Left ventricle myocardium superior (tissue), 1 donor: ENCODE measurements at regions not wholly inside any gene's neighbourhood (a gene's known extent, or its start where the extent isn't known, plus 50 kb on each side); places are given as distances from the start of the nearest gene placed in this dataset.
A peak's percentile ranks its signal among the peaks of the same experiment; 100 is the strongest.
"Not testable (repeated sequence)": the region's sequence is repeated elsewhere in the genome, so short reads cannot be mapped to it uniquely, and the experiment has no call there.

ENCODE experiments used
- ATAC-seq: fragments of 200-7000 bp; cut with Tn5 transposase; one replicate; pipeline ENCODE4 v1.9.1; 2020; ENCODE audit warnings: mild to moderate bottlenecking, moderate library complexity
- DNase-seq: peaks from one replicate; pipeline ENCODE4 v3.0.0-alpha.2; 2020
- intact Hi-C: fragments of 100-400 bp; cut with micrococcal nuclease; formaldehyde crosslinking; loops from one replicate; pipeline ENCODE4 v1.11.0; 2022
- donor health status: DM: no; HTN: yes; CAD: no; lungs with severe emphysema.

DNA sequence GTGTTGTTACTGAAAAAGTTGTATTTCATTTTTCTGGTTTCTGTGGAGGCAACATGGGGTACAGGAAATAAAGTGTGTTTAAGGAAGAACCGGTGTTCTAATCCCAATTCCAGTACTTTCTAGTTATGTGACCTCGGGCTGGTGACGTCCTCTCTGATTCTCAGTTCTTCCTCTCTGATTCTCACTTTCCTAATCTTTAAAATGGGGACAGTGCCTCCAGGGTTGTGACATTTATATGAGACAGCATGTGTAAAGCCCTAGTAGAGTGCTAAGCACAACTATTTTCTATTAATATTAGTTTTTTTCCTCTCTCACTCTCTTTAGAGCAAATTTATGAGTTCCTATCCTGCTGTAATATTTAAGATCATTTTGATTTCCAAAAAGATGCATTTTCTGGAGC is 50.9 kb upstream of the PTPDC1 start:
- no peak for DNase-seq
- no peak for ATAC-seq
- intact Hi-C loops: no loop called here

DNA sequence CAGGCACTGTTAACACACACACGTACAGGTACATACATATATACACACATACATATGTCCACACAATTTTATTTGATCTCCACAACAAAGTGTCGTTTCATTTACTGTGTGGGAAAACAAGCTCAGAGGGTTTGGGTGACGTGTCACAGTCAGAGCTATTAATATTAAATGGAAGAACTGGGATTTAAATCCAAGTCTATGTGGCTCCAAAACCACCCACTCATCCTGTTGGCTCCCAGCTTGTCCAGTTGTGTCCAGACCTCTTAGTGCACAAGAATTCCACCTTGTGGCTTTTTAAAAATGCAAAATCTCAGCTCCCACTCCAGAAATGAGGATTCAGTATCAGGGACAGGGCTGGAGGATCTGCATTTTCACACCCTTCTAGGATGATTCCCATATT is 52.3 kb upstream of the PTPDC1 start:
- intact Hi-C loops: no loop called here
- no peak for ATAC-seq
- DNase-seq: no peak

DNA sequence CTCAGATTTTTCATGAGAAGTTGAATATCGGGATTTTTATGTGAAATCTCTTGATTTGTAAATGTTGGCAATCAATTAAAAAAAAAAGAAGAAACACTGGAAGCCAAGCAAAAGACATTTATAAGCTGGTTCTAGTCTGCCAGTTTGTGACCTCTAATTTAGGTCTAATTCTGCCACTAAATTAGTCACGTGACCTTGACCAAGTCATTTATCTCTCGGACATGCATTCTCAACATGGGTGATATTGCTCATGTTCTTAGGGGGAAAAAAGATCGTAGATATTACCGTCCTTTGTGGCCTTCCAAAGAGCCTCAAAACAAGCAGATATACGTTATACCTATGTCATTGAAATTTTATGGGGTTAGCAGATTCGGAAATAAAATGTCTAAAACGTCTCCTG is 52.9 kb upstream of the PTPDC1 start:
- intact Hi-C loops: no loop called here
- no peak for ATAC-seq
- DNase-seq: no peak

DNA sequence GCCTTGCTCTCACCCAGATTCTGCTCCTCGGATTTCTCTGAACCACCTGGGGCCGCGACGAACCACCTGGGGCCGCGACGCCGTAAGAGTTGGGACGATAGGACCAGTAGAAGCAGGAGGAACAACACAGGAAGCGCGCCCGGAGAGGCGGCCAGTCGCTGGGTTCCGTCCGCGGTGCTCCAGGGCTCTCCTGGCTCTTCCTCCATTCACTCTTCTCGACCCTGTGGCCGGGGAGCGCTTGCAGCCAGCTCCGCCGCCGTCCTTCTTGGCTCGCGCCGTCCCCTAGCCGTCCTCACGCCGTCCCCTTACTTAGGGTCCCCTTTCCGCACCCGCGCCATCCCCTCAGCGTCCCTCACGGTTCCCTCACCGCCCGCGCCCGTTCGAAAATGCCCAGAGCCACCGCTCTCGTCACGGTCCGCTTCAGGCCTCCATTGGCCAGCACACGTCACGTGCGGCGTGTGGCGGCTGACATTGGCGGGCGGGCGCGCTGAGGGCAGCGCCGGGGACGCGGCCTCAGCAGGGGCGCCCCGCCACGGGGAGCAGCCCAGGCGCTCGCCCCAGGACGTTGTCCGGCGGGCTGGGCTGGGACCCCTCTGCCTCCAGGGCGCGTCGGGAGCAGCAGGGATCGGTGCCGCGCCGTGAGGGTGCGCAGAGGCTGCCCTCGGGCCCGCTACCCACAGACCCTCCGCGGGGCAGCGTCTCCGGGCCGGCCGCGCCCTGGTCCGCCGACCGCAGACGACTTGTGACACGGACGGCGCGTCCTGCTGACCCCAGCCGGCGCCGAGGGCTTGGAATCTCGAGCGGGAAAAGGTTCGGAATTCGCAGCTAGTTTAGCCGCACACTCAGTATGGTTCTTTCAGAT is 53.7 kb upstream of the PTPDC1 start:
- peak; percentile 100 for ATAC-seq
- peak; percentile 93 for DNase-seq
- intact Hi-C loops: no loop called here

DNA sequence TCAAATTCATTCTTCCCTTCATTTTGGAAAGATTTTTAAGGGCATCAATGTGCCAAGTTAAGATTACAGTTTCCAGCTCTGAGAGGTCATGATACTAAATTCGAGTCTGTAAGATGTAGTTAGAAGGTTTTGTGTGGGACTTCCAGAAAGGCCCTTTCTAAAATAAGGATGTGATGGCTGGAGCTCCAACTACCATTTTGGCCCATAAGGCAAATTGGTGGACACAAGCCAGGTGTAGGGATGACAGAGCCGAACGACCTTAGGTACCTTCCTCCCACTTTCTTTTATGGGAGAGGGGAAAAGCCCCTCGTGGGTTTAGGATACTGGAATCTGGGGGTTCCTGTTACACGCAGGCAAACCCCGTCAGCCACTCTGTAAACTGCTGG is 54.3 kb upstream of the PTPDC1 start:
- no peak for ATAC-seq

DNA sequence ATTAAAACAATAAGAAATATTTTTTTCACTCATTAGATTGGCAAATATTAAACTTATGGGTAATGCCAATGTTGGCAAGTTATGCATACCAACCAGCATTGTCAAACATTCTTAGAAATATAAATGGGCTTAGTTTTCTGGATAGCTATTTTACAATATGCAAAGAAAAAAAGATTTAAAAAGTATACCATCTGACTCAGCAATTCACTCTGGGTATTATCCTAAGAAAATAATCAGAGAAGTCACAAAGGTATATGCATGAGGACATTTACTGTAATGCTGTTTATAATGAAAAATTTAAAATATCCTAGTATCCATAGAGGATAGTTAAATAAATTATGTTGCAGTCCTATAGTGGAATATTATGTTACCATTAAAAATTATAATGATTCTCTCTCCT is 57.4 kb upstream of the PTPDC1 start:
- no peak for ATAC-seq
- DNase-seq: no peak
- intact Hi-C loops: no loop called here

More for the DNA sequence above, 54.3 kb upstream of the PTPDC1 start:
- DNase-seq: no peak
- intact Hi-C loops: no loop called here

DNA sequence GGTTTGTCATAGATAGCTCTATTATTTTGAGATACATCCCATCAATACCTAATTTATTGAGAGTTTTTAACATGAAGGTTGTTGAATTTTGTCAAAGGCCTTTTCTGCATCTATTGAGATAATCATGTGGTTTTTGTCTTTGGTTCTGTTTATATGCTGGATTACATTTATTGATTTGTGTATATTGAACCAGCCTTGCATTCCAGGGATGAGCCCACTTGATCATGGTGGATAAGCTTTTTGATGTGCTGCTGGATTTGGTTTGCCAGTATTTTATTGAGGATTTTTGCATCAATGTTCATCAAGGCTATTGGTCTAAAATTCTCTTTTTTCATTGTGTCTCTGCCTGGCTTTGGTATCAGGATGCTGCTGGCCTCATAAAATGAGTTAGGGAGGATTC is 61.8 kb upstream of the PTPDC1 start:
- intact Hi-C loops, DNase-seq, ATAC-seq: not testable (repeated sequence)

DNA sequence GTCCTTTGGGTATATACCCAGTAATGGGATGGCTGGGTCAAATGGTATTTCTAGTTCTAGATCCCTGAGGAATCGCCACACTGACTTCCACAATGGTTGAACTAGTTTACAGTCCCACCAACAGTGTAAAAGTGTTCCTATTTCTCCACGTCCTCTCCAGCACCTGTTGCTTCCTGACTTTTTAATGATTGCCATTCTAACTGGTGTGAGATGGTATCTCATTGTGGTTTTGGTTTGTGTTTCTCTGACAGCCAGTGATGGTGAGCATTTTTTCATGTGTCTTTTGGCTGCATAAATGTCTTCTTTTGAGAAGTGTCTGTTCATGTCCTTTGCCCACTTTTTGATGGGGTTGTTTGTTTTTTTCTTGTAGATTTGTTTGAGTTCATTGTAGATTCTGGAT is 63.4 kb upstream of the PTPDC1 start:
- DNase-seq, intact Hi-C loops, ATAC-seq: not testable (repeated sequence)

DNA sequence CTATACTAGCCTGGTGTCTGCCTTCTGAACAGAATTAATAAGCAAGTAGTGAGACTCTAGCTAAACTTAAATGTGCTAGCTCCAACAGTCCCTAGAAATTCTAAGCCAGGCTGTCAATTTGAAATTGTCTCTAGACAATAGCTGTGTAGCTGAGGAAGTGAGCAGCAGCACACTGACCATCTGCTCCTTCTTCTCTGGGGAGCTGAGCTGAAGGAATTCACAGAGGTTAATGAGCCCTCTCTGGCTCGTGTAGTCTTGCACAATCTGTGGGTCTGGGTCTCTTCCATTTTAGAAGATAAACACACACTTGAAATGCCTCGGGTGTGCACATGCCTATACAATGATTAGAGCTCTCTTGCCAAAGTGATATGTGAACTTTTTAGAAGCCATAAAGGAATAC is 63.5 kb upstream of the BARX1 start:
- peak; percentile 75 for ATAC-seq
- no peak for DNase-seq
- intact Hi-C loops: no loop called here

DNA sequence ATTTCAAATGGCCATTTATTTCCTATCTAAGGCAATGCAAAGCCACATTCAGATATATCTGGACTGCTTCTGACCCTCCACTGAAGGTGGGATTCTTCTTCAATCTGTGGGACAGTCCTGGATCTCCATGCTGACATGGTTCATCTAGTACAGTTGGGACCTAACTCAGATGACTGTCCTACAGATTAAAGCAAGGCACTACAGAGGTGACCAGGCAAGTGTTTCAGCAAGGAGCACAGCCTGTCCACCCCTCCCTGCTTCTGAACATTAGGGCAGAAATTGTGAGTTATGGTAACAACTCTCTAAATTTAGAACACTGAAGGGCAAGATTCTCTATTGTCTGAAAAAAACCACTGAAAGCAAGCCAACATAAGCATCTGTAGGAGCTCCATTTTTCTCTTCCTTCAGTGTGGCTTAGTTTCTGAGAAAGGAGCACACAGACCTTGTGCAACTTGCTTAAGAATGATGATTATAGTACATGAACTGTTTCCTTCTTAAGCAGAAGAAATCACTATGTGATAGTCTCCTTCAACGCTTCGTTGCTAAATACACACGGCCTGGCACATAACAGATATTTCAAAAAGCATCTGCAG is 62.9 kb upstream of the BARX1 start:
- peak; percentile 40 for ATAC-seq
- no peak for DNase-seq
- intact Hi-C loops: no loop called here

DNA sequence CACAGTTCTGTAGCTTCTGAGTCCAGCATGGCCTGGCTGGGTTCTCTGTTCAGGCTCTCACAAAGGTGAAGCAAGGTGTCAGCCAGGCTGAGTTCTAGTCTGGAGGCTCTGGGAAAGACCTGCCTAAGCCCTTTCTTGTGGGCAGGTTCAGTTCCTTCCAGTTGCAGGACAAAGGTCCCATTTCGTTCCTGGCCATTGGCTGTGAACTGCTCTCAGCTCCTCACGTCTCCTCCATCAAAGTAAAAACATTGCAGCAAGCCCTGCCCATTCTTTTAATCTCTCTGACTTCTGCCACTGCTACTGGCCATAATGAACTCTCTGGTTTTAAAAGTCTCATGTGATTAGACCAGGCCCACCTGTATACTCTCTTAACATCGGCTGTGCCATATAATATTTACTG is 61.6 kb upstream of the BARX1 start:
- intact Hi-C loops: no loop called here
- ATAC-seq: no peak

DNA sequence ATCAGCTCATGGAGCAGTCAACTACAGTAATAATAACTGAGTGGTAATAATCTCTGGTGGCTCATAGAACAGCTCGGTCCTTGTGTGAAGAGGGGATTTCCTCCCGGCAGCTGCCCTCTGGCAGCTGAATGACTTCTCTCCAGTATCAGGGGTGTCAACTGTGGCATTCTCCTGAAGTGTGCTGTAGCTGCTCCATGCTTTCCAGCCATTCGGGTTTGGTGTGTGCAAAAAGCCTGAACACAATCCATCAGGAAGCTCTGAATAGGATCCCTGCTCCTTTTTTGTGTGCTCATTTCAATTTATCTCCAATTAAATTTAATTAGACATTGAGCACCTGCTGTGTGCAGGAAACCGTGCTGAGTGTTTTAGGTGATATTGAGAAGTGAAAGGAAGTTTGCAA is 59.8 kb upstream of the BARX1 start:
- DNase-seq (no peak), ATAC-seq (no peak)
- intact Hi-C loops: no loop called here

More for the DNA sequence above, 61.6 kb upstream of the BARX1 start:
- DNase-seq: no peak

DNA sequence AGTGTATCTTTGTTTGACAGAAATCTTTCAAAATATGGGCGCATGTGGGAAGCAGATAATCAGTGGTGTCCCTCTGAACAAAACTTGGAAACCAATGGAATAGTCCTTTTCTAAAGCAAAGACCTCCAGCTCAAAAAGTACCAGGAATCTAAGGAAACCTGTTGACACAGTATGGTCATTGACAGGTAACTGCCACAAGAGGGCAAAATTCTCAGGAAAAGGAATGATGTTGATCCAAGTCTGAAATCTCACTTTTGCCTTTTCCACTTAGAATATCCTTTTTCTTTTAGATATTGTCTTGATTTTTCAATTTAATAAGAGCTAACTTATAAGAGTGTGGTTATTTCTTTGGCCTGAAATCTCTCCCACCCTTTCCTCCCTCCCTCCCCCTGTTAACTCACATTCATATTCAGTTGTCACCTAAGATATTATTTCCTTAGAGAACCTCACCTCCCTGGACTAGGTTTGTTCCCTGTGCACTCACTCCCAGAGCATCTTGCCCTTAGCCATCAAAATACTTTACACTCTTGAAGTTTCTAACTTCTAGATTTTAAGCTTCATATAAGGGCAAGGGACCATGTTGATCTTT is 59.0 kb upstream of the BARX1 start:
- DNase-seq: no peak
- ATAC-seq: peak; percentile 31
- intact Hi-C loops: no loop called here

DNA sequence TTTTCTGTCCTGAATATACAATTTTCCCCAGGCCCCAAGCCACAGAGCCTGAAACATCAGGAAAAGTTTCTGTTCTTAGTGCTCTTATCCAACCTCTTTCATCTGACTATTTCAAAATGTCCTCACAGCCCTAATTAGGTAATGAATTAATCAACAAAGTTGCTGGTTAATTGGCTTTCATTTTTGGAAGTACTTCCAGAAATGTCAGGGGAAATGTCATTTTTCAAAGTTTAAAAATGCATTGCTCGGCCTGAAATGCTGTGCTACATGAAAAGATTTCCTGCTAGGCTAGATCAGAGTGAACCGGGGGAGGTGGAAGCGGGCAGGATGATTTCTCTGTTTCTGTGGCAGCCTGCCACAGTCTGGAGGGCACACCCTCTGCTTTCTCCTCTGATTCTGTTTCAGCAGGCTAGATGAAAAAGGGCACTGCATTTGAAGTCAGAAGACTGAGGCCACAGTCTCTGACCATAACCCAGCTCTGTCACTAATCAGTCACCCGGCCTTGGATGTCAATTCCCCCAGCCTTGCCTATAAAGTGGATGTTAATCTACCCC is 55.9 kb upstream of the BARX1 start:
- ATAC-seq: peak; percentile 59
- DNase-seq: no peak
- intact Hi-C loops: no loop called here

DNA sequence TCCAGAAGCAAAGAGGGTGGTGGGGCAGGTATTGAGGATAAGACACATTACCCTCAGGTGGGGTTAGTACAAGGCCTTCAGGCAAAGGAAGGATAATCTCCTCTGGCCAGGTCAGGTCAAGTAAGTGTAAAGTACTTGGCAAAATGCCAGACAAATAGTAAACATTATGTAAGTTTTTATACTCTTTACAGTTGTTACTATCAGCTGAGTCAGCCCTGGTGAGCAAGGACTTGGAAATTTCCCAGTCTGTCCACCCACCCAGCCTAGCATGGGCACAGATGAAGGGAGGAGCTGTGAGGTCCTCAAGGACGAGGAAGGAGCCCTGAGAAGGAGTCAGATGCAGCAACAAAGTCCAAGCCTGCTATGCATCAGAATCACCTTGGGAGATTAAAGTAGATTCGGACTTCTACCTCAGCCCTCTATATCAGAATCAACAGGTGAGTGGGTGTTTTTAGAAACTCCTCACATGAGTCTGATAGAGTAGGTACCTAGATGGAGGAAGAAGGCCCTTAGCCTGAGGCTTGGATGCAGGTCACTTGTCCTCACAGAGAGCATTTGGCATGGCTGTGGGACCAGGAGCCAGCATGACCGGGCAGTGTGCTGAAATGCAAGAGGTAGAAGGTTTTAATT is 50.2 kb upstream of the BARX1 start:
- intact Hi-C loops: no loop called here
- no peak for ATAC-seq

More for the DNA sequence above, 50.2 kb upstream of the BARX1 start:
- DNase-seq: no peak
